ENCODE measurements at regions not wholly inside any gene's neighbourhood (a gene's known extent, or its start where the extent isn't known, plus 50 kb on each side); places are given as distances from the start of the nearest gene placed in this dataset.

GRCh38 chr14:104343690-104344640 is 205.6 kb downstream of the KIF26A start:
- DNase-seq = no peak

GRCh38 chr14:104344818-104345620 is 206.6 kb downstream of the KIF26A start:
- no peak for DNase-seq

- DNase-seq = no peak
Measured at GRCh38 chr14:104345621-104346462, 207.5 kb downstream of the KIF26A start.

- no peak for DNase-seq
Measured at GRCh38 chr14:104346608-104347007, 208.2 kb downstream of the KIF26A start.

GRCh38 chr14:104348741-104349140 is 210.4 kb downstream of the KIF26A start:
- no peak for DNase-seq

GRCh38 chr14:104349950-104350349 is 211.6 kb downstream of the KIF26A start:
- no peak for DNase-seq

GRCh38 chr14:104350463-104351185 is 212.2 kb downstream of the KIF26A start:
- no peak for DNase-seq

GRCh38 chr14:104351849-104352492 is 213.6 kb downstream of the KIF26A start:
- no peak for DNase-seq

GRCh38 chr14:104352493-104353220 is 214.3 kb downstream of the KIF26A start:
- DNase-seq = no peak

- DNase-seq = no peak
Measured at GRCh38 chr14:104353221-104353920, 215.0 kb downstream of the KIF26A start.

GRCh38 chr14:104353921-104354701 is 215.7 kb downstream of the KIF26A start:
- no peak for DNase-seq

- no peak for DNase-seq
Measured at GRCh38 chr14:104355101-104356019, 217.0 kb downstream of the KIF26A start.

- no peak for DNase-seq
Measured at GRCh38 chr14:104356020-104356737, 217.8 kb downstream of the KIF26A start.

- no peak for DNase-seq
Measured at GRCh38 chr14:104356738-104357688, 218.6 kb downstream of the KIF26A start.

GRCh38 chr14:104357689-104358527 is 219.5 kb downstream of the KIF26A start:
- no peak for DNase-seq
